GM18870 (cell line): ENCODE measurements at regions not wholly inside any gene's neighbourhood (a gene's known extent, or its start where the extent isn't known, plus 50 kb on each side); places are given as distances from the start of the nearest gene placed in this dataset.

Source experiments
- ATAC-seq: cut with Tn5 transposase; IDR thresholded peaks from one replicate; pipeline ENCODE4 v1.9.1; 2021; ENCODE audit warnings: moderate library complexity; ENCODE audit not compliant: unreplicated experiment

DNA sequence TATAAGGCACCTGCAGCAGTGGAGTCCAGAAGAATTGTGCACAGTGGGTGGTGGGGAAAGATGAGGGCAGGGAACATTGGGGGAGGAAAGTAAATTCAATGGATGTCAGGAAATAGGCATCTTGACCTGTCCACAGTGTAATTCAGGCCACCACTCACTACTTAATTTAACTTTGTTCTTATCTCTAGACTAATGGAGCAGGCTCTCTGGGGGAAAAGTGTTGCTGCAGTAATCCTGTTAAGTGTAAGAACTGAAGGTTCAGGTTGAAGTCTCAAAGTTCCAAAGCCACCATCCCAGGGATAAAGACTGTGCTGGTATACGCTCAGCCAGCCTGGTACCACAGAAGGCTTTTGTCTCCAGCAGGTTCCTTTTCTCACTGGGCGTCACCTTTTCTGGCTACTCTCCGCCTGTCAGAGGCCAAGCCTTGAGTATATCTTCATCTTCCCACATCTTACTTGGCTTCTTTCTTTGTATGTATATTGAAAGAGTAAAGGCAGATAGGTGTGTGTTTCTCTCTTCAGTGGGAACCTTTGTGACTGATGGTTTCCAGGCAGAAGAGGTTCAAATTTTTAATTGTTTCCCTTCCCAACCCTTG is 150.9 kb upstream of the DMRT1 start:
- ATAC-seq: no peak

DNA sequence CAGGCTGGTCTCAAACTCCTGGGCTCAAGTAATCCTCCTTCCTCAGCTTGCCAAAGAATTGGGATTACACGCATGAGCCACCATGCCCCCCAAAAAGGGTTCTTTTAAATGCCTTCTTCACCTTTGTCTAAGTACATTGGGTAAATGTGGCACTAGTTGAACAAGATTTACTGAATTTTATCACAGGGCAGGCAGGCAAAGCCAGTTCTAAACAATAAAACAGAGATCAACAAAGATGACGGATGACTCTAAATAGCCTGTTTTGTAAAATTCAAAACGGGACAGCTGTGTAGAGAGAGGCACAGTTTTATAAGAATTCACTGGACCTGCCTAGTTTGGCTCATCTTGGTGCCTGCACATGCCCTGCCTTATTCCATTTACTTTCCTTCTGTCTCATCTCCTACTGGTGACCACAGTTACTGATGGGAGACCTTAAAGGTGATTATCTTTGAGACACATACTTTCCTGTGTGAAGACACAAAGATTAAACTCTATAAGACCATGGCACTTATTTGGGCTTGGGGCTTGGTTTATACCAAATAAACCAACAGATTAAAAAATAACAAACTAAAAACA is 149.6 kb upstream of the DMRT1 start:
- ATAC-seq: no peak

DNA sequence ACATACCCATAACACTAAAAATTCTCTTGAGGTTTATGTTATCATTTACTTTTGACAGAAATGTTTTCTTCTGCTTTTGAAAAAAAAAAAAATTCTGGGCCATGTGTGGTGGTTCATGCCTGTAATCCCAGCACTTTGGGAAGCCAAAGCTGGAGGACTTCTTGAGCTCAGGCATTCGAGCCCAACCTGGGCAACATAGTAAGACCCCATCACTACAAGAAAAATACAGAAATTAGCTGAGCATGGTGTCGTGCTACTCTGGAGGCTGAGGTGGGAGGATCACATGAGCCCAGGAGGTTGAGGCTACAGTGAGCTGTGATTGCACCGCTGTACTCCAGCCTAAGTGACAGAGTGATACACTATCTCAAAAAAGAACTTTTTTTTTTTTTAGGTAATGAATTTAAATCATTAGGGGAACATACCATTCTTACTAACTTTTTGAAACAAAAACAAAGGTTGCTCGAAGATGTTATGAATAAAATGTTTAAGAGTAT is 148.8 kb upstream of the DMRT1 start:
- no peak for ATAC-seq

DNA sequence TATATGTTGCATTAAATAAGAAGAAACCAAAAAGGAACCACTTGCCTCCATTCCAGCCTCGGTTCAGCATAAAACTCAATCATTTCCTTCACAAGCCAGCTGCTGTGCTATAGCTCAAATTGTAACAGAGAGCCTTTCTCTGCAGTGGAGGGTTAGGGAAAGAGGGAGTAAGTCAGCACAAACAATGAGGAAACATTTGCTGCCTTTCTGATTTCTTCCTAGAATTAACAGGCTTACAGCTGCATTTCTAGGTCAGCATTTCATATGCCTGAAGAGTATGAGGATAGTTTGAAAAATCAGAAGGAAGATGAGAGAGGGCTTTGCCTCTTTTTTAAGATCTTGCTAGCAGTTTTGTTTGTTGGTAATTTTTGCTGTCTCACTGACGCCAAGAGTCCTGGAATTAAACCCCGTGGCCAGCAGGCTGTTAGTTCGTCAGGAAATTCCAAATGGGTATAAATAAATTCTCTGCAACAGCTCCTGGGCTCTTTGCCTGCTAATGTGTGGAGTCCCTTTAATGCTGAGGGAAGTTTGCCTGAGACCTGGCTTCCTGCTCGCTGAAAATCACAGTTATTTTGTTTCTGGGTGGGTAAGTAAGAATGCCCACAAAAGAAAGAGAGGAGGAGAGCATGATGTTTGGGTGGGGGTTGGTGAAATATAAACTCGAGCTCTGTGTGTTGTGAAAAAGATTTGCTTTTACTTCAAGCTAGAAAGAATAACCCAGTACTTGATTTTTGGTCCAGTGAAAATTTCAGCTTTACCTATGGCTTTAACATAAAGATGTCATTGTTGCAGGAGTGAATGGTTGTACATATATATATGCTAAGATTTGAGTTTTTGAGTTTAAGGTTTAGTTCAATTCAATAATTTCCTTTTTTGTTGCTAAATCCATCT is 148.1 kb upstream of the DMRT1 start:
- ATAC-seq: no peak

DNA sequence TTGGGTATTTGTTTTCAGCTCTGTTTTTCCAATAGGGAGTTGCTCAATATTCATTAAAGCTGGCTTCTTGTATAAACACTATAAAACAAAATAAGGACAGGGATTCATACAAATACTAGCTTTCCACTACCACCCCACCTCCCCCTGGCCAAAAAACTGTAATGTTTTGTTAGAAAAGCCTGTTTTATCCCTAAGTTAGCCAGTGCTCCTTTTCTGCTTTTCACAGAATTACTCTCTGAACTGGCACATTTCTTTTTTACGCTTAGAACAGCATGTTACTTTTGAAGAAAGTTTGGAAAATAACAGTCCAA is 147.4 kb upstream of the DMRT1 start:
- no peak for ATAC-seq

DNA sequence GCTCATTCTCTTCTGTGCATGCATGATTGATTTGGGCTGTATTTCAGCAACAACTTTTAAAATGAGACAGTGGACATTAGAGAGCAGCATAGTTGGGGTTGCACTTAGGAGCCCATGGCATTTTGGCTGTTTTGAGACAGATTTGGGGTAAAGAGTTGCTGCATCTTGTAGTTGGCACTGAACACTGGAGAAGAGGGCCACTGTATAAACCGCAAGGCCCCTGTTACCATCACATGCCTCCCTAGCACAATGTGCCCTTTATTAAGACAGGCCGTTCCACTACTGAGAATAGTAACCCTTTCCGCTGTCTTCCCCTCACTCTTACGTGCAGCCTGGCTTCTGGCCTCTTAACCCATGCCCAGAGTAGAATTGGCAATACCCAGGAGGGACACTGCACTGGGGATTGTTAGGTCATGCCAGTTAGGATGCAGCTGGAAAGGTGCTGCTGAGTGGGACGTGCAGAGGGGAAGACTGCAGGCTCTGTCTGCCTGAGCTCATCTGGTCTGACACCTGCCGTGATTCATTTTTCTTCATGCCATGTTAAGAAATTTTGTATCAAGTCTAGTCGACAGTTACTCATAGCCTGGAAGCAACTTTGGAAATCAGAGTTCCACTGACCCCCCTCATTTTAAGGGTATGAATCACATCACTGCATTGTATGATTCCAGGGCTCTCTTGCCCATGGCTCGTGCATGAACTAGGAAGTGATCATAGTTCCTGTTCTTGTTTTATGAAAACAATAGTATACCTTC is 146.9 kb upstream of the DMRT1 start:
- no peak for ATAC-seq

DNA sequence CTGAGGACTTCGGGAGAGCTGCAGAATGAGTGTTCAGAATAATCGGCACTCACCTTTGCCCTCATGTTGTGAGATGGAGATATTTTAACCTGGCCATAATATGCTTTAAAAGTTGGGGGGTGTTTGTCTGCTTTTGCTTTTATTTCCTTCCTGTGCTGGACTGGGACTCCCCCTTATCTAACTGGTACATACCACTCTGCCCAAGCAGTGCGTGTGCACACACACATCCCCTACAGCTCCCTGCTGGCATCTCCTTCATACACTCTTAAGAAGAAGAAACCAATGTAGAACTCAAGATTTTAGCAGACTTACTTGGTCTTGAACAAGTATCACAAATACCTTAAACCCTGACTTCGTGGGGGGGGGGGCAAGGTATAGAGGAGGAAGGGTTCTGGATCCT is 146.2 kb upstream of the DMRT1 start:
- ATAC-seq: no peak

DNA sequence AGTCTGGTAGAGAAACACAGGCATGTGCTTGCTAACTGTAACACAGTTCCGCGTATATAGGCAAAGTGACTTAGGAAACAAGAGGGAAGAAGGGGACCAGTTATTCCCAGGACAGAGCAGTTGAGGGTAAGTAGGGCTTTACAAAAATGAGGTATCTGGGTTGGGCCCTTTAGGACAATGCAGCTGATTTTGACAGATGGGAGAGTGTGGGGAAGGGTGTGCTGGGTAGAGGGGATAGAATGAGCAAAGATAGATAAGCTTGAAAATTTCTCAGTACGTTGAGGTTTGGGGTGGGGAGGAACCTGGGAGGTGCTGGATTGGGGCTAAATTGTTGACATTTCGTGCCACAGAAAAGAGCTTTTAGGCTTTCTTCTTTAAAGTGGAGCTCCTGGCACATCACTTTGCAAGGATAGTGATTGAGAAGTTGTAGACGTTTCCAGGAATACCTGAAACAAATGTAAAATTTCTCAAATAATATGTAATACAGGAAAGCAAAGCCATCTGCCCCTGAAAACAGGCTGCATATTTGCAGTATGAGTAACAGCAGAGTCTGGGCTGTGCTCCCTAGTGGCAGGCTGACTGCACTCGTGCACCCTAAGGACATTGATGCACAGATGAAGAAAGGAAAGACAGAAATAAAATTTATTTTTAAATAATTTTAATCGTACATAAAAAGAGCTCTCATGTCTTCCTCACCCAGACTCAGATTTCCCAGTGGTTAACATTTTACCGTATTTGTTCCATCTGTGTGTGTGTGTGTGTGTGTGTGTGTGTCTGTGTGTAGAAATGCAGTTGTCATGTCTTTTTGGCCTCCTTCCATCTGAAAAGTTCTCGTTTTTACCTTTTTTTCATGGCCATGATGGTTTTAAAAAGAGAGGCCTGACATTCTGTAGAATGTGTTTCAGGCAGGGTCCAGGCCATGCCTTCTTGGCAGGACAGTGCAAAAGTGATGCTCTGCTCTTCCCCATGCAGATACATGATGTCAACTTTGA is 144.9 kb upstream of the DMRT1 start:
- no peak for ATAC-seq

DNA sequence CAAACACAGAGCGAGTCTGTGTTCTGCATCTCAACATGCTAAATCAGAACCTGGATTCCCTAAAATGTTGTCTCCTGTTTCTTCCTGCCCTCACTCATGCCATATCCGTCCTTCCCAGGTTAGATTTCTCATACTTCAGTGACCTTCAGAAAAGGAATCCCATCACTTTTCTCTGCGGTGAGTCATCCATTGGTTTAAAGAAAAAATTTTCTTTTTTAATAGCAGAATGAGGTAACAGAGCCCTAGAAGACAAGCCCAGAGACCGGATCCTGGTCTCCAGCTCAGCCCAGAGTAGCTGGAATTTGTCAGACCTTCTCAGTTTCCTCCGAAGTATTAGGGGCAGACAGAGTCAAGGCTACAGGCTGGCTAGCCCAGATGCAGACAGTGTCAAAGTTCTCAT is 143.2 kb upstream of the DMRT1 start:
- ATAC-seq: no peak

DNA sequence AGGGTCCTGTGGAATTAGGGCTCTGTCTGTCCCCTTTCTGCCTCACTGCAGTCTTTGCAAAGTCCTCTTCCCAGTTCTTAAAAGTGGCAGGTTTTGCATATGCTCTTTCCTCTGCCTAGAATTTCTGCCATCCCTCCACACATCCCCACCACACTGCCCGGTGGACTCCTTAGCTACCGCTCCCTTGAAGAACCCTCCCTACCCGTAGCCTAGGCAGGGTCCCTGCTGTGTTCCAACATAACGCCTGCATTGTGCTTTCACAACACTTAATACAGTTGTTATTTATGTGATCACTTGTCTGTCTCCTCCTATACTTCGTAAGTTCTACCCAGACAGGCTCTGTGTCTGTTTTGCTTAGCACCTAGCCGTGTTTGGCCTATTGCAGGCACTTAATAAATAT is 142.5 kb upstream of the DMRT1 start:
- ATAC-seq: no peak

DNA sequence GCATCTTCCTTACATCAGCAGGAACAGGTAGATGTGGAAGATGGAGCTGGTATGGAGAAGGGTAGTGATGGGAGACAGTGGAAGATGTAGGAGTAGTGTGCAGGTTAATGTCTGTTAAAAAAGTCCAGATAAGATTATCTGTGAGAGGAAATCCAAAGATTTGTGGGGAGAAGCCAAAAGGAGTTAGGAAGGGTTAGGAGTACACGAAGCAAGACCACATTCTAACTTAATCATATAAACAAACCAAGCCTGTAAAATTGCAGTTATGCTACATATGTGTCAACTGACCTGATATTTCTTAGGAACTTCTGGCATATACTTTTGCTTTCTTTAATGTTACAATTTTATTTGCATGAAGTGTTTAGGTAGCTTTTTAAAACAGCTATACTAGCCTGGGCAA is 142.1 kb upstream of the DMRT1 start:
- no peak for ATAC-seq

DNA sequence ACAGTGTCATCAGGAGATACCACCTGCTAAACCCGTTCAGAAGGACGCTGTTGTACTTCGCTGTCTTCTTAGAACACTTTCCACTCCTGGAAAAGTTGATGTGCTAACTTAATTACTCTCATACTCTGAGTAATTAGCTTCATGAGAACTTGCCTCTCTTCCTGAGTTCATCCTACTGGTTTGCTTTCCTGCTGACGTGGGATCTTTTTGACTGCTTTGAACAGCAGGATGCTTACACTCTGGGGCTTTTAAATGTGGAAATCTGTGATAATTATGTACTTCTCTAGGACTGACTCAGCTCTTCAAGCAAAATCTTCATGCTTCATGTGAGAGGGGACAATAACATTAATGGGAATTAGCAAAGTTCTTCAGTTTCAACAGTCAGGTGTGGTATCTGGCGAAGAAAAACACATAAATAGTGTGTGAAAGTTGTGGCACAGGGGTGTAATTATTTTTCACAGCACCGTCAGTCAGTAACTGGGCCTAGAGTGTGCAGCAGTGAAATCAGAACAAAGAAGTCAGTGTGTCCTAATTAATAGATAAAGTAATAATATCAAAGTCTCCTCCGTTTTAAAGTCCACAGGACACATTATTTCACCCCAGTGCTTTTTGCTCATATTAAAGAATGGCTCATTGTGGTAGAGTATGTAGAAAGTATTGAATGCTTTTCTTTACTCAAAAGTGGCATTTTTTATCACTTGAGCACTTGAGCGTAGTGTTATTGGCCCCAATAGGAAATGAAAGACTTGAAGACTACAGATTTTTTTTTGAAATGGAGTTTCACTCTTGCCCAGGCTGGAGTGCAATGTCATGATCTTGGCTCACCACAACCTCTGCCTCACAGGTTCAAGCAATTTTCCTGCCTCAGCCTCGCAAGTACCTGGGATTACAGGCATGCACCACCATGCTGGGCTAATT is 140.9 kb upstream of the DMRT1 start:
- no peak for ATAC-seq

DNA sequence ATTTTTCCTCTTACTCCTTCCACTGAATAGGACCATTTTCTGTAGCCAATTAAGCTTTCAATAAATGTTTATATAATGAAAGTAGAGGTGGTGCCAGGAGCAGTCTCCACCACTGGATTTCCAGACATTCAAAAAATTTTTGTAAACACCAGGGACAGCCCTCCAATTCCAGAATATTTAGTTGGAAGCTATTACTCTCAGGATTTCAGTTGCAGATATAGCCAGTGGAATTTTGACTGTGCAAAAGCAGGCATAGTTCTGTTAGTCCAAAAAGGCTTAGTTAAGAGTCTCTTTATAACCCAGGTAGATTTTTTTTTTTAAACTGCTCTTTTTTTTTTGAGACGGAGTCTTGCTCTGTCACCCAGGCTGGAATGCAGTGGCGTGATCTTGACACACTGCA is 138.1 kb upstream of the DMRT1 start:
- ATAC-seq: no peak

DNA sequence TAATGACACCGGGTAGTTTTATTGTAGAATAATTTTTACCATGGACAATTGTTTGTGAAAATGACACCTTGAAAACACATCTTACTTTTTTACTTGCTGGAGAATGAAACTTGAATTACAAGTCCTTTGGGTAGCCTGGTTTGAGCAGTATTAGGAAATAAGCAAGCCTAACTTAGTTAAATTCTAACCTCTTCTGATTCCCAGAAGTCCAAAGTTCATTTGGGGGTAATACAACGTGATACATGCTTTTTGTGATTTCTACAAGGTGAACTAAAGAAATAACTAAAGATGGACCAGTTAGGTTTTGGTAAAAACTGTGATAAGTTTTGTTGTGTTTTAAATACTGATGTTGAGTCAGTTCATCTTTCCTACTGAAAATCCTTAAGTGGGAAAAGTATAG is 135.4 kb upstream of the DMRT1 start:
- ATAC-seq: no peak

DNA sequence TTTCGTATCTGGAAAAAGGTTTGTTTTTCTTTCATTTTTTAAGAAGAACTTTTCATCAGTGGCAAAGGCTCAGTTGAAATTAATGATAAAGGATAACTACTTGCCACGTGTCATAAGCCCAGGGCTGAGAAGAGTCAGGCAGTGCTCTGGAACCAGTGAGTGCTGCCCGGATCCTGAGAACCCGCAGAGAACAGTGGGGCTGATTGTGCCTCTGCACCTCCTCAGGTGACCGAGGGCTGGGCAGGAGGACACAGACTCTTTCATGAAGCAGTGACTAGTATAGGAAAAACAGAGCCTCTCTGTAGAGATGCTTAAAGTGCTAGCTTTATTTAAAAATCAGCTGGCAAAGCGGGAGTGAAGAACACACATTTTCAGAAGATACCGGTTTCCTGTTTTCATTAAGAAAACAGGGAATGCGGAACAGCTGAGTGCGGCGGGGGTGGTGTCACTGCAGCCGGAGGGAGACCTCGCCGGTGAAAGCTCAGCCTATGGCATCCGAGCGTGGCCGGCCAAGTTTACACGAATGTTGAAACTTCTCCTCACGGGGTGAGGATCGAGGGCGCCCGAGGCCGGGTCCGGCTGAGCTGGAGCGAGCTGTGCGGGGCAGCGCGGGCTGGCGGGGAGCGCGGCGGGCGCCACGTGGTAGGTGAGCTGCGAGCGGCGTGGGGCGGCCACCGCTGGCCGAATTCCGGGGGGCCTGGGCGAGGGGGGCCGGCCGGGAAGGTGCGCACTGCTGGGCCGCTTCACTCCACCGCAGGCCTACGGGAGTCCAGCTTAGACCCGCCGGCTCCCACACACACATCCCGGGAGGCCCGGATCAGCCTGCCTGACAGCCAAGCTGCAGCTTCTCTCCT is 134.7 kb upstream of the DMRT1 start:
- no peak for ATAC-seq

DNA sequence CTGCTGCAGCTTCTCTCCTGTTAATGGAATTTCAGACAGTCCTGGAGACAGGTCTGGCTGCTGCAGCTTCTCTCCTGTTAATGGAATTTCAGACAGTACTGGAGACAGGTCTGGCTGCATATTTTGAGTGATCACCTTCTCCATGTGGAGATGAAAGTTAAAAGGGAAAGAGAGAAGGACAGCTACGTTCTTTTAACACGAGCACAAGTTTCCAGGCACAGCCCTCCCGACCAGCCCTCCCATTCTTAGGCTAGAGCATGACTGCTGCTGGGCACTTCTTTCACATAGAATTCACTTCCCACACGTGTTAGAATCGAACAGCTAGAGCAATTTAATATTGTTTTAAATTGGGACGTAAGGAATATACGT is 133.3 kb upstream of the DMRT1 start:
- no peak for ATAC-seq

DNA sequence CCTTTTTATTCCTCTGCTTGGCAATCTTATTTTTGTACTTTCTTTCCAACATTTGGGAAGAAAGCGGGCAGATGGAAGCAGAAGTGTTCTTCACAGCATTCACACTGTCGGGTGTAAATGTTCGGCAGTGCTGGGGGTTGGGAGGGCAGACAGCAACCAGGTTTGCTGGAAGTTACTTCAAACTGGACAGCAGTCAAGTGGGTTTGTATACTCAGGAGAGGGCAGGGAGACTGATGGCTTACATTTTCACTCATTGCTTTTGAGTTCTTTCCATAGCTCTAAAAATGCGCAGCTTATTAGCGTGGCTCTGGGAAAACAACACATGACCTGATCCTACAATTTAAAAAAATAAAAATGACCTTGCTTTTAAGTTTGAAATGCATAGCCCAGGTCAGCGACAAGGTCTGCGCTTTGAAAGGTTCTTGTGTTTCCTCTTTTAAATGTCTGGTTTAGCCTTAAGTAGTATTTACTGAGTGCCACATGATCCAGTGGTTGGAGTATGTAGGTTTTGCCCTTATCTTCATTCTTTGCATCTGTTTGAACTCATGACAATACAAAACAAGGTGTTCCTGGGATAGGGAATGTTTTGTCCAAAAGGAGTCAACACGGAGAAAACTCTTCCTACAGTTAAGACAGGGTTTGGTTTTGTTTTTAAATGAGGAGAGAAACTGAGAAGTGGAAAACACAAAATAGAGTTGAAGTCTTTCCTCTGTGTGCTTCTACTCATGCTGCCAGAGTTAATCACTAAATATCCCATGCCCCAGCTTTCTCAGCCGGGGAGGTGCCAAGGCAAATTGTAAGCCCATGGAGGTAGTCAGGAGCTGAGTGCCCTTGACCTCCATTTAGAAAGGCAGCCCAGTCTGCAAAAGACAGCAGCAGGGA is 132.7 kb upstream of the DMRT1 start:
- no peak for ATAC-seq
